ENCODE measurements at regions not wholly inside any gene's neighbourhood (a gene's known extent, or its start where the extent isn't known, plus 50 kb on each side); places are given as distances from the start of the nearest gene placed in this dataset.

DNA sequence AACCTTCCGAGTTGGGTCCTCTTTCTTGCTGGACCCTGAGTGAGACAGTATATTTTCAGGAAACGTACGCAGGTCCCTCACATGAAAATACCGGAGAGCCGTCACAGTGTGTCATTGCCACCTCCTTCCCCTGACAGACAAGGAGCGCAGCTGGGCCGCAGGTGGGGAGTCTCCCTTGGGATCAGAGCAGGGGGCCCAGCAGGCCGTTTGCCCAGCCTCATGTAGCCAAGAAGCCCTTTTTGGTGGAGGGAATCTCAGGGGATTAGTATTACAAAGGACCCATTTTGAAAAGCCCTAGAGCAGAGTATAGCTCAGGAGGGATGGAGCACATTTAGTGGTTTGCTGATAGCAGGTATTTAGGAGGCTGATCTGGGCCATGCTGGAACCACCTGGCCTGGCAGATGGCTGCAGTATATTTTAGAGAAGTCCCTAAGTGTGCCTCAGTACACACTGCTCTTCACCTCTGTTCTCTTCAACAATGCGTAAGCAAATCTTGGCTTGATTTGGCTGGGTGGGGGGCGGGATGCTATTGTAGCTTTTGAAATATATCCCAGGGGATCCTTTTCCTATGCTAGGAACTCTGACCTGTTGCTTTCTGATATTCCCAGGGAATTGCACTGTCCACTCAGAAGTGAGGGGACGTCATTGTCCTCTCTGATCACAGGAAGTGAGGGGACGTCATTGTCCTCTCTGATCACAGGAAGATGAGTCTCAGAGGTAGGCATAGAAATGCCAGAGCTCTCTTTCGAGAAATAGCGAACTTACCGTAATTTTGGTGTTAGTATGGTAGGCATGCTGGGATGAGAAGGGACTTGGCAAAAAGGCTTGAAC lies 171.9 kb downstream of the HRH4 start:
- BruUV-seq (replicated peaks), result no TSS peak
- Histone ChIP-seq H3K4me3 (ENCODE audit: low read depth, low read length, poor library complexity, severe bottlenecking) (no peak overlapping the region), H3K36me3 (ENCODE audit: insufficient read depth, low read length) (no peaks in the 10 kb centered on the region), H2AFZ (ENCODE audit: low read length) (no peak overlapping the region), H3K9me3 (ENCODE audit: low read length) (no peaks in the 10 kb centered on the region), H3K9me2 (ENCODE audit: insufficient read depth, low read length) (no peaks in the 10 kb centered on the region), H4K20me1 (ENCODE audit: insufficient read depth, low read length) (no peaks in the 10 kb centered on the region), H3K27ac (ENCODE audit: low read depth, low read length, poor library complexity, severe bottlenecking) (no peak overlapping the region), H3K4me1 (ENCODE audit: insufficient read depth, low read length, poor library complexity, severe bottlenecking) (no peaks in the 10 kb centered on the region), H3K4me2 (ENCODE audit: low read length) (no peak overlapping the region), H3K79me2 (ENCODE audit: insufficient read depth, low read depth, low read length) (no peaks in the 10 kb centered on the region)
- POLR2A ChIA-PET, result interaction anchor here (0.6 kb wide), 1 partner anchor 410 kb away, joined by 3 read pairs; no protein-coding TSS in a partner anchor
- intact Hi-C loops (cut with micrococcal nuclease; ENCODE audit: unreplicated experiment), result no loop called here
- TF ChIP-seq EZH2phosphoT487 (IDR thresholded peaks at IDR 0.05; ENCODE audit: borderline replicate concordance, low read depth, low read length), result no peak
- TF ChIP-seq, protein P1, sequence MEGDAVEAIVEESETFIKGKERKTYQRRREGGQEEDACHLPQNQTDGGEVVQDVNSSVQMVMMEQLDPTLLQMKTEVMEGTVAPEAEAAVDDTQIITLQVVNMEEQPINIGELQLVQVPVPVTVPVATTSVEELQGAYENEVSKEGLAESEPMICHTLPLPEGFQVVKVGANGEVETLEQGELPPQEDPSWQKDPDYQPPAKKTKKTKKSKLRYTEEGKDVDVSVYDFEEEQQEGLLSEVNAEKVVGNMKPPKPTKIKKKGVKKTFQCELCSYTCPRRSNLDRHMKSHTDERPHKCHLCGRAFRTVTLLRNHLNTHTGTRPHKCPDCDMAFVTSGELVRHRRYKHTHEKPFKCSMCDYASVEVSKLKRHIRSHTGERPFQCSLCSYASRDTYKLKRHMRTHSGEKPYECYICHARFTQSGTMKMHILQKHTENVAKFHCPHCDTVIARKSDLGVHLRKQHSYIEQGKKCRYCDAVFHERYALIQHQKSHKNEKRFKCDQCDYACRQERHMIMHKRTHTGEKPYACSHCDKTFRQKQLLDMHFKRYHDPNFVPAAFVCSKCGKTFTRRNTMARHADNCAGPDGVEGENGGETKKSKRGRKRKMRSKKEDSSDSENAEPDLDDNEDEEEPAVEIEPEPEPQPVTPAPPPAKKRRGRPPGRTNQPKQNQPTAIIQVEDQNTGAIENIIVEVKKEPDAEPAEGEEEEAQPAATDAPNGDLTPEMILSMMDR (conservative IDR thresholded peaks at IDR 0.05; ENCODE audit: low read length), result no peak
- DNase-seq (ENCODE audit: low spot score), result no peak
- CTCF ChIA-PET (ENCODE audit: unreplicated experiment), result no interaction called here

DNA sequence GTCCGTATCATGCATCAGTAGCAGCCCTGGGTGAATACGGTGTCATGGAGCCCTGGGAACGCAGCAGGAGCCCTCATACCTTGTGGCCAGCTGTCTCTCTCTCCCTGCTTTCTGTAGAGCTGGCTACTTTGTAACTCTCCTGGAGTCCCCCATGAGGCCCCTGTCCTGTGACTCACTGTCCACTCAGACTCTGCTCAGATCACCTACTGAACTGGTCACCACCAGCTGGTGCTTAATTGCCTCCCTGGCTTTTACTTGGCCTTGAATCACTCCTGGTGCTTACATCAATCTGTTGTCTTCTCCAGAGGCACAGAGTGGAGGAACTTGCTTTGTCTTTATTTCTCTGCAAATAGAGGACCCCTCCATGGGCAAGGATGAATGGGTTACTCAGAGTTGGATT lies 172.7 kb downstream of the HRH4 start:
- H3K27ac ChIP-seq (ENCODE audit: low read depth, low read length, poor library complexity, severe bottlenecking), result no peak overlapping the region
- H3K9me3 ChIP-seq (ENCODE audit: low read length), result no peaks in the 10 kb centered on the region
- H2AFZ ChIP-seq (ENCODE audit: low read length), result no peak overlapping the region
- intact Hi-C loops (cut with micrococcal nuclease; ENCODE audit: unreplicated experiment), result no loop called here
- CTCF ChIA-PET (ENCODE audit: unreplicated experiment), result no interaction called here
- H3K36me3 ChIP-seq (ENCODE audit: insufficient read depth, low read length), result no peaks in the 10 kb centered on the region
- no peak for DNase-seq (ENCODE audit: low spot score)
- H3K4me1 ChIP-seq (ENCODE audit: insufficient read depth, low read length, poor library complexity, severe bottlenecking), result no peaks in the 10 kb centered on the region
- no peak overlapping the region for H3K4me2 ChIP-seq (ENCODE audit: low read length)
- H4K20me1 ChIP-seq (ENCODE audit: insufficient read depth, low read length), result no peaks in the 10 kb centered on the region
- no peak overlapping the region for H3K4me3 ChIP-seq (ENCODE audit: low read depth, low read length, poor library complexity, severe bottlenecking)
- no peaks in the 10 kb centered on the region for H3K9me2 ChIP-seq (ENCODE audit: insufficient read depth, low read length)
- H3K79me2 ChIP-seq (ENCODE audit: insufficient read depth, low read depth, low read length), result no peaks in the 10 kb centered on the region
- POLR2A ChIA-PET, result no interaction called here
- no TSS peak for BruUV-seq (replicated peaks)
- TF ChIP-seq, protein P1 (conservative IDR thresholded peaks at IDR 0.05; ENCODE audit: low read length), result no peak
- no peak for TF ChIP-seq EZH2phosphoT487 (IDR thresholded peaks at IDR 0.05; ENCODE audit: borderline replicate concordance, low read depth, low read length)

DNA sequence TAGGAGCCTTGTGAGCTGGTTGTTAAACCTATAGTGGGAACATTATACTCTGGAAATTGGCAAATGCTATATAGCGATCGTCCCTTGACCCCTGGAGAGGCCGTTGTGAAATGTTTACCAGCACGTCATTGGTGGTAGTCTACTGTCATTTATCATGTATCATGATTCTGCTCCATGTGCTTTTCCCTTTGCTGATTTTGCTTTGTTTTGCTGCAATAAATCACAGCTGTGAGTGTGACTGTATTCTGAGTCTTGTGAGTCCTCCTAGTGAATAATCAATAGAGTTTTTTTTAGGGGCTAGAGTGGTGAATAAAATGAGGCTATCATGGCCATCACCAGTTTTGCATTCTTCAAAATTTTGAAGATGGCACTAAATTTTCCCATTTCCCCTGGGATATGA lies 189.1 kb downstream of the HRH4 start:
- Histone ChIP-seq H3K27ac (ENCODE audit: low read depth, low read length, poor library complexity, severe bottlenecking) (no peak overlapping the region), H3K9me2 (ENCODE audit: insufficient read depth, low read length) (no peaks in the 10 kb centered on the region), H3K36me3 (ENCODE audit: insufficient read depth, low read length) (no peaks in the 10 kb centered on the region), H4K20me1 (ENCODE audit: insufficient read depth, low read length) (no peaks in the 10 kb centered on the region), H2AFZ (ENCODE audit: low read length) (no peak overlapping the region), H3K9me3 (ENCODE audit: low read length) (no peaks in the 10 kb centered on the region), H3K4me3 (ENCODE audit: low read depth, low read length, poor library complexity, severe bottlenecking) (no peak overlapping the region), H3K79me2 (ENCODE audit: insufficient read depth, low read depth, low read length) (no peaks in the 10 kb centered on the region), H3K4me1 (ENCODE audit: insufficient read depth, low read length, poor library complexity, severe bottlenecking) (no peaks in the 10 kb centered on the region), H3K4me2 (ENCODE audit: low read length) (no peak overlapping the region)
- ChIA-PET POLR2A (interaction anchor here (1.4 kb wide), 1 partner anchor 10 kb away, joined by 3 read pairs; no protein-coding TSS in a partner anchor), CTCF (ENCODE audit: unreplicated experiment) (no interaction called here)
- BruUV-seq (replicated peaks), result no TSS peak
- TF ChIP-seq, protein P1 (conservative IDR thresholded peaks at IDR 0.05; ENCODE audit: low read length), result no peak
- no peak for TF ChIP-seq EZH2phosphoT487 (IDR thresholded peaks at IDR 0.05; ENCODE audit: borderline replicate concordance, low read depth, low read length)
- no peak for DNase-seq (ENCODE audit: low spot score)
- intact Hi-C loops (cut with micrococcal nuclease; ENCODE audit: unreplicated experiment), result no loop called here

Data from OCI-LY7 (cell line).